Esophagus squamous epithelium (tissue), 5 donors: ENCODE measurements at regions not wholly inside any gene's neighbourhood (a gene's known extent, or its start where the extent isn't known, plus 50 kb on each side); places are given as distances from the start of the nearest gene placed in this dataset.

ENCODE experiments used
- DNase-seq: peaks from one replicate; lab custom pipeline; 2025; lab: John Stamatoyannopoulos, UW
- H3K27ac ChIP-seq, 4 donors: fragments of 200-600 bp; sonication (generic); one replicate each; pipeline ENCODE4 v1.5.1; 2016 to 2019; ENCODE audit warnings: mild to moderate bottlenecking in 1 of 4
- H3K27me3 ChIP-seq, 4 donors: fragments of 200-600 bp; sonication (generic); 1 replicate in 3 of 4; 2 replicates in 1 of 4; pipeline versions ENCODE4 v1.5.1 to v1.6.0; 2017 to 2021; ENCODE audit warnings: antibody characterized with exemption in 1 of 4
- H3K36me3 ChIP-seq, 3 donors: fragments of 200-600 bp; sonication (generic); one replicate each; pipeline ENCODE4 v1.5.1; 2016 to 2019
- H3K4me1 ChIP-seq, 3 donors: fragments of 200-600 bp; sonication (generic); one replicate each; pipeline ENCODE4 v1.5.1; 2017 to 2019
- H3K4me3 ChIP-seq, 4 donors: fragments of 200-600 bp; sonication (generic); 1 replicate in 3 of 4; 2 replicates in 1 of 4; pipeline ENCODE4 v1.5.1; 2016 to 2019; ENCODE audit warnings: mild to moderate bottlenecking in 2 of 4, moderate library complexity in 1 of 4
- H3K9me3 ChIP-seq, 3 donors: fragments of 200-600 bp; sonication (generic); one replicate each; pipeline ENCODE4 v1.5.1; 2016 to 2019
- CTCF ChIP-seq, 6 experiments: fragments of 450-650 bp in 4 of 6; fragments of 200-600 bp in 2 of 6; sonication (generic) in 2 of 6; IDR thresholded peaks; one replicate each; pipeline ENCODE4 v1.5.1; 2016 to 2019; ENCODE audit warnings: antibody characterized with exemption in 6 of 6, mild to moderate bottlenecking in 4 of 6, moderate library complexity in 4 of 6
- POLR2A ChIP-seq, 4 donors: fragments of 450-650 bp; IDR thresholded peaks; one replicate each; pipeline ENCODE4 v1.6.1; 2017; ENCODE audit warnings: antibody characterized with exemption in 4 of 4, mild to moderate bottlenecking in 4 of 4, moderate library complexity in 3 of 4
- WGBS, 2 donors: methylation state at CpG; one replicate each; pipeline ENCODE4 v1.1.5; 2018; 5-methylcytosine and 5-hydroxymethylcytosine counted together
- intact Hi-C: fragments of 100-400 bp; cut with DNase I; formaldehyde crosslinking; loops from one replicate; pipeline ENCODE4 v1.15.0; 2022
- donor health status: DM: yes; HTN: yes; CAD: no.

- Histone ChIP-seq H3K27me3 (no peaks in the 10 kb centered on the region), H3K9me3 (no peaks in the 10 kb centered on the region), H3K4me3 (no peak overlapping the region), H3K36me3 (no peaks in the 10 kb centered on the region), H3K4me1 (no peaks in the 10 kb centered on the region), H3K27ac (no peak overlapping the region)
- 14 to 50% methylated on average over 1 of the region's 1 CpG for WGBS, 2 donors
- intact Hi-C loops: no loop called here
- DNase-seq: no peak
- TF ChIP-seq CTCF (IDR thresholded peaks at IDR 0.05) (no peak), POLR2A (IDR thresholded peaks at IDR 0.05) (no peak)
Observed at GRCh38 chr13:81388400-81388799, 1047.5 kb upstream of the SPRY2 start.

GRCh38 chr13:81383444-81383843, 1042.5 kb upstream of the SPRY2 start:
- H3K4me3 ChIP-seq: no peak overlapping the region
- H3K4me1 ChIP-seq: no peaks in the 10 kb centered on the region
- no peaks in the 10 kb centered on the region for H3K36me3 ChIP-seq
- TF ChIP-seq POLR2A (IDR thresholded peaks at IDR 0.05) (no peak), CTCF (IDR thresholded peaks at IDR 0.05) (no peak)
- no peak overlapping the region for H3K27ac ChIP-seq
- H3K9me3 ChIP-seq: peaks cover 0 to 2% (median 0%) of the 10 kb centered on the region in 3 donors
- no peak for DNase-seq
- intact Hi-C loops: no loop called here
- H3K27me3 ChIP-seq: no peaks in the 10 kb centered on the region
- WGBS, 2 donors: 82 to 84% methylated on average over 5 of the region's 5 CpGs

- DNase-seq: no peak
- peaks cover 0 to 2% (median 0%) of the 10 kb centered on the region in 3 donors for H3K9me3 ChIP-seq
- no peak overlapping the region for H3K4me3 ChIP-seq
- no peaks in the 10 kb centered on the region for H3K36me3 ChIP-seq
- WGBS, 2 donors: 45 to 54% methylated on average over 1 of the region's 1 CpG
- intact Hi-C loops: no loop called here
- H3K4me1 ChIP-seq: no peaks in the 10 kb centered on the region
- TF ChIP-seq POLR2A (IDR thresholded peaks at IDR 0.05) (no peak), CTCF (IDR thresholded peaks at IDR 0.05) (no peak)
- H3K27ac ChIP-seq: no peak overlapping the region
- H3K27me3 ChIP-seq: no peaks in the 10 kb centered on the region
Observed at GRCh38 chr13:81382246-81382645, 1041.3 kb upstream of the SPRY2 start.

GRCh38 chr13:81381560-81381959, 1040.6 kb upstream of the SPRY2 start:
- intact Hi-C loops: no loop called here
- H3K36me3 ChIP-seq: no peaks in the 10 kb centered on the region
- no peak overlapping the region for H3K4me3 ChIP-seq
- peaks cover 0 to 2% (median 0%) of the 10 kb centered on the region in 3 donors for H3K9me3 ChIP-seq
- H3K4me1 ChIP-seq: no peaks in the 10 kb centered on the region
- WGBS, 2 donors: 10 to 16% methylated on average over 1 of the region's 1 CpG
- no peak for DNase-seq
- H3K27ac ChIP-seq: no peak overlapping the region
- no peak for TF ChIP-seq POLR2A (IDR thresholded peaks at IDR 0.05)
- TF ChIP-seq CTCF (IDR thresholded peaks at IDR 0.05): no peak
- H3K27me3 ChIP-seq: no peaks in the 10 kb centered on the region

- TF ChIP-seq CTCF (IDR thresholded peaks at IDR 0.05) (no peak), POLR2A (IDR thresholded peaks at IDR 0.05) (no peak)
- no peaks in the 10 kb centered on the region for H3K4me1 ChIP-seq
- no peak overlapping the region for H3K4me3 ChIP-seq
- no peak overlapping the region for H3K27ac ChIP-seq
- DNase-seq: no peak
- intact Hi-C loops: no loop called here
- H3K9me3 ChIP-seq: peaks cover 0 to 2% (median 0%) of the 10 kb centered on the region in 3 donors
- no peaks in the 10 kb centered on the region for H3K36me3 ChIP-seq
- no peaks in the 10 kb centered on the region for H3K27me3 ChIP-seq
Observed at GRCh38 chr13:81379183-81379582, 1038.3 kb upstream of the SPRY2 start.
